Right cardiac atrium (tissue), 5 donors: ENCODE measurements at regions not wholly inside any gene's neighbourhood (a gene's known extent, or its start where the extent isn't known, plus 50 kb on each side); places are given as distances from the start of the nearest gene placed in this dataset.

ENCODE experiments used
- ATAC-seq, 2 donors: fragments of 200-7000 bp; cut with Tn5 transposase; one replicate each; pipeline versions ENCODE4 v1.8.0 to v1.9.1; 2020; ENCODE audit warnings: moderate library complexity in 2 of 2, mild to moderate bottlenecking in 1 of 2
- DNase-seq, 3 donors: peaks; one replicate each; pipeline ENCODE4 v3.0.0-alpha.2; 2020
- H3K27ac ChIP-seq: one replicate; pipeline ENCODE4 v1.5.1; 2013; ENCODE audit warnings: mild to moderate bottlenecking, low read length, control low read depth, moderate library complexity
- H3K27me3 ChIP-seq: one replicate; pipeline ENCODE4 v1.6.1; 2013; ENCODE audit not compliant: control insufficient read depth, insufficient read depth
- H3K4me1 ChIP-seq: one replicate; pipeline ENCODE4 v1.6.1; 2013; ENCODE audit warnings: low read length; ENCODE audit not compliant: control insufficient read depth, insufficient read depth
- H3K4me3 ChIP-seq: one replicate; pipeline ENCODE4 v1.5.1; 2013; ENCODE audit warnings: low read length, control low read depth
- H3K9me3 ChIP-seq: one replicate; pipeline ENCODE4 v1.6.1; 2013; ENCODE audit warnings: low read length; ENCODE audit not compliant: control insufficient read depth
- WGBS: extraction: QIAGEN DNeasy Blood & Tissue Kit; methylation state at CpG from one replicate; pipeline ENCODE4 v1.1.7; 2013; 5-methylcytosine and 5-hydroxymethylcytosine counted together
- intact Hi-C, 4 donors: fragments of 100-400 bp; cut with DNase I; formaldehyde crosslinking; loops; one replicate each; pipeline versions ENCODE4 v1.11.0 to v1.14.0; 2022 to 2023
- donor health status: healthy with polysubstance abuse.
- donor health status: DM: no; HTN: yes; CAD: no.
- donor health status: DM: no; HTN: no; CAD: no.
- donor health status: DM: no; HTN: yes; CAD: no; lungs with severe emphysema.
- donor health status: DM: yes; HTN: yes; CAD: no.

DNA sequence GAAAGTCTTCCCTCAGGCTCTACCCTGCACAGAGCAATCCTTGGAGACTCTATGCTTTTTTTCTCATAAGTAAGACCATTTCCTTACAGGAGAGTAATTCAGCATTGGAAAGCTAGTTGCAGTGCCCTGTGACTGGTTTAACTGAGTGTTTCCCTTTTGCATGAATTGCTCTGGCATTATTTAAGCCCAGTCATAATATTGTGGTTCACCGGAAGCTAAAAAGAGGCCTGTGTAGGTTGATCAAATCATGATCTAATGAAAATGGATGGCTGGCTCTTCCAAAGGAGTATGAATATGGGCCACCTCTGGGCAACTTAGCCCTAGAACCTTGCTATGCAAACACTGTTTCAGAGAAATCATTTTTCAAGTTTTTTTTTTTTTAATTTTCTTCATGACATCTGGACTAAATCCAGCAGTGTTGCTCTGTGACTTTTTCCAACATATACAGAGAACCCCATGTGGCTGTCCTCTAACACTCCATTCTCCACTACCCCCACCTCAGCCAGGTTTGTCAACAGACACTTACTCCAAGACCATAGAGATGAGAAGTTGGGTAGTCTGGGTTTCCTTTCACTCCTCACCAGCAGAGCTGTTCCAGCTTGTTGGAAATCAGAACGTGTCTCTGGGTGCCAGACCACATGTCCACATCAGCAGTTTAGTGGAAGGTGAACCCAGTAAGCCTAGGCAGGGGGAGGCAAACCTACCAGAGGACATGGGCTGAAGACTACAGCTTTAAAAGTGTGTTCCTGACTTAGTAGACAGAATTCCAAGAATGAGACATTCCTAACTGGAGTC is 175.2 kb upstream of the SLC14A2 start:
- no peak overlapping the region for H3K27ac ChIP-seq
- ATAC-seq, result no peak

DNA sequence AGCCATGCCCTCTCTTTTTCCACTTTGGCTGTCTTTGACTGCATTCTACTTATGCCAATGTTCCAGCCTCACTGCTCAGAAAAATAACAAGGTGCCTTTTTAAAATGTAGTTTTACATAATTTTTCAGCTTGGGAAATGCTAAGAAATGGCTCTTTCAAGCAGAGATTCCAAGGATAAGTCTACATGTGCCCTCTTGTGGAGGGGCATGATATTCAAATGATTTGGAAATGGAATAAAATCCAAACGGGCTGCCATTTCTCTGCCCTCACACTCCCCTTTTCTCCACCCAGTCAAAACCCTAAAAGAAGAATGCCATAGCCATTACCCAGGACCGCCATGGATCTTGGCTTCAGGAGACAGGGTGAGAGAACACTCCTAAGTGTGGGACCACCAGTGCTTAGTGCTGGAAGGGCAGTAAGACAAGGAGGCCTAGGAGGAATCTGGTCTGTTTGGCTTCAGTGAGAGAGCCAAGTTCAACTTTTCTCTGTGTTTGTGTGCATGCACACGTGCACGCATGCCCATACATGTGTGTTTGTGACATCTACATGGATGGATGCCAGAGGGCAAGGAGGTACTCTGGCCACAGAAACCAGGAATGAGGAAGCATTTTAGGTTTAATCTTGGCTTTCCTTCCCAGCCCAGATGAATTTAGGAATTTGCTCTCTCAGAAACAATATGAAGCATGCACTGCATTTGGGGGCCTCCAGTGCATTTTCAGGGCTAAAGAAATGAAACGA is 174.0 kb upstream of the SLC14A2 start:
- no peak overlapping the region for H3K27ac ChIP-seq
- no peaks in the 10 kb centered on the region for H3K27me3 ChIP-seq
- WGBS, result 76% methylated on average over 5 of the region's 5 CpGs
- no peak for DNase-seq
- no peaks in the 10 kb centered on the region for H3K4me1 ChIP-seq
- H3K9me3 ChIP-seq, result no peaks in the 10 kb centered on the region
- no peak overlapping the region for H3K4me3 ChIP-seq
- intact Hi-C loops, result loop anchor here in 1 of 4 donors (10.0 kb wide), 1 partner anchor 84 kb away; no protein-coding TSS in a partner anchor
- no peak for ATAC-seq

More for the DNA sequence above, 175.2 kb upstream of the SLC14A2 start:
- WGBS, result 74% methylated on average over 2 of the region's 2 CpGs
- H3K4me3 ChIP-seq, result no peak overlapping the region
- H3K9me3 ChIP-seq, result no peaks in the 10 kb centered on the region
- intact Hi-C loops, result loop anchor here in 1 of 4 donors (10.0 kb wide), 1 partner anchor 85 kb away; no protein-coding TSS in a partner anchor
- DNase-seq, result no peak
- H3K27me3 ChIP-seq, result no peaks in the 10 kb centered on the region
- no peaks in the 10 kb centered on the region for H3K4me1 ChIP-seq

DNA sequence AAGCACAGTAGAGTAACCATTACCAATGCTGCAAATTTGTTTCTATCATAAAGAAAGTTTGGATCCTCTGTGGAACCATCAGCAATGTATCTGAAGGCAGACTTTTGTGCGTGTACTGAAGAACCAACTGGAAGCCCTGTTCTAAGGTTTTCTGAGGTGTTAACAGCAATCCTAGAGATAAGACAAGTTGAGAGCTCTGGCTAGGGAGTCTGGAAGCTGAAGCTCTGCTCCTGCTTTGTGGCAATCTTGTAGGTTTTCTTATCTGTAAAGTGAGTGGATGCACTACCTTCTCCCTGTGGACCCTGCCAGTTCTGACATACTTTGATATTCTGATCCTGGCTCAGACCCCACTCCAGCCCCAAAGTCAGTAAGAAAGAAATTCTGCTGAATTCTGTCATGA is 171.2 kb upstream of the SLC14A2 start:
- Histone ChIP-seq H3K27me3 (no peaks in the 10 kb centered on the region), H3K9me3 (no peaks in the 10 kb centered on the region), H3K4me1 (no peaks in the 10 kb centered on the region), H3K4me3 (no peak overlapping the region), H3K27ac (no peak overlapping the region)
- ATAC-seq (no peak), DNase-seq (no peak)
- WGBS, result 57% methylated on average over 1 of the region's 1 CpG
- intact Hi-C loops, result loop anchor here in 1 of 4 donors (10.0 kb wide), 1 partner anchor 81 kb away; no protein-coding TSS in a partner anchor

DNA sequence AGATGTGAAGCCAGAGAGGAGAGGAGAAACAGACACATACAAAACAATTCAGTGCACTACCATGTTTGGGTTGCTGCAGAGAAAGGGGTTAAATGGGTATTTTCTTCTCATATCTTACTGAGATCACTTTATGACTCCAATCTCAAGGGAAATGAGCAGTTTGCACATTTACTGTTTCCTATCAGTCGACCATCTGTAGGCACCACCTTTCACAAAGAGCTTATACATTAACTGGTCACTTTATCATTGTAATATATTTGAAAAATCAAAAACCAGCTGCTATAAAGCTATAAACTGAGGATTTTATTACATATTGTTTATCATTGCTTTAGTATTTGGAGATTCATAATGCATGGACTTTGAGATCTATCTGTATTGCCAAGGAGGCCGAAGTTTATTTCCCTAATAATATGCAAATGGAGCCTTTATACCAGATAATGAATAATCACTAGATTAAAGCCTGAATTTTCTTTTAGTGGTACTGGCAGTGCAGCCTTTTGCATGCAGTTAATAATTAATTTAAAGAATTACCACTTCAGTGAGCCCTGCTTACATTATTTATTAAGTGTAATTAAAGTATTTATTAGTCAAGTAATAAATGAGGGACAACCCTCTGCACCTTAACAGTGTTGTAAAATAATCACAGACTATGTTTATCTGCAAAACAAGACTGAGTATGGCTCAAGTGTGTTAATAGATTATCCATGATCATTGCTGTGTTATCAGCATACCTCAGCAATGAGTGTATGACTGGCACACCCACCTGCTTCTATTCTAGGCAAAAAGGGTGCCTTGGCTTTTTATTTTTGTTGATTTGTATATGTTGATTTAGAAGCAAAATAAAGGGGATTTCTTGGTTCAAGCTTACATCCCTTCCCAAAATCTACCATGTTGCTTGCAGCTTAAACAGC is 167.7 kb upstream of the SLC14A2 start:
- no peaks in the 10 kb centered on the region for H3K9me3 ChIP-seq
- no peak for DNase-seq
- intact Hi-C loops, result loop anchor here in 1 of 4 donors (10.0 kb wide), 1 partner anchor 77 kb away; no protein-coding TSS in a partner anchor
- no peak for ATAC-seq
- H3K27ac ChIP-seq, result no peak overlapping the region
- H3K27me3 ChIP-seq, result no peaks in the 10 kb centered on the region
- no peaks in the 10 kb centered on the region for H3K4me1 ChIP-seq
- H3K4me3 ChIP-seq, result no peak overlapping the region
- WGBS, result 68% methylated on average over 2 of the region's 2 CpGs

DNA sequence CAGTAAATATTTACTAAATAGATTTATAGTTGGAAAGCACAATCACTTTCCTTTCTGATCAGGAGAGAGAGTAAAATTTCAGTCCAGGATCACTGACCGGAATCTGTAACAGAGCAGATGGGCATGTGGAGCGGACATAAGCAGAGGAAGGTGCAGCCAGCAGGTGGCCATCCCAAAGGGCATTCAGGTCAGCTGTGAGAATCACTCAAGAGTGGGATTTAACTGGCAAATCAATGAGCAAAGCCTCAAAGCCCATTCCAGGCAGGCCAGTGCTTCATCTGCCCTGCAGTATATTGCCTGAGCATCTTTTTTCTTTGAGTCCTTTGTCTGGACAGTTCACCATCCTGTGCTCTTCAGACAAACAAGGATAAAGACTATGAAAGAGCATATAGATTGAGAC is 166.4 kb upstream of the SLC14A2 start:
- peak overlapping the region; percentile 23 for H3K27ac ChIP-seq
- no peaks in the 10 kb centered on the region for H3K4me1 ChIP-seq
- 94% methylated on average over 2 of the region's 2 CpGs for WGBS
- intact Hi-C loops, result loop anchor here in 1 of 4 donors (10.0 kb wide), 1 partner anchor 76 kb away; no protein-coding TSS in a partner anchor
- no peaks in the 10 kb centered on the region for H3K9me3 ChIP-seq
- H3K4me3 ChIP-seq, result no peak overlapping the region
- DNase-seq, result no peak
- no peaks in the 10 kb centered on the region for H3K27me3 ChIP-seq
- ATAC-seq, result peak in 1 of 2 donors; percentile 12

DNA sequence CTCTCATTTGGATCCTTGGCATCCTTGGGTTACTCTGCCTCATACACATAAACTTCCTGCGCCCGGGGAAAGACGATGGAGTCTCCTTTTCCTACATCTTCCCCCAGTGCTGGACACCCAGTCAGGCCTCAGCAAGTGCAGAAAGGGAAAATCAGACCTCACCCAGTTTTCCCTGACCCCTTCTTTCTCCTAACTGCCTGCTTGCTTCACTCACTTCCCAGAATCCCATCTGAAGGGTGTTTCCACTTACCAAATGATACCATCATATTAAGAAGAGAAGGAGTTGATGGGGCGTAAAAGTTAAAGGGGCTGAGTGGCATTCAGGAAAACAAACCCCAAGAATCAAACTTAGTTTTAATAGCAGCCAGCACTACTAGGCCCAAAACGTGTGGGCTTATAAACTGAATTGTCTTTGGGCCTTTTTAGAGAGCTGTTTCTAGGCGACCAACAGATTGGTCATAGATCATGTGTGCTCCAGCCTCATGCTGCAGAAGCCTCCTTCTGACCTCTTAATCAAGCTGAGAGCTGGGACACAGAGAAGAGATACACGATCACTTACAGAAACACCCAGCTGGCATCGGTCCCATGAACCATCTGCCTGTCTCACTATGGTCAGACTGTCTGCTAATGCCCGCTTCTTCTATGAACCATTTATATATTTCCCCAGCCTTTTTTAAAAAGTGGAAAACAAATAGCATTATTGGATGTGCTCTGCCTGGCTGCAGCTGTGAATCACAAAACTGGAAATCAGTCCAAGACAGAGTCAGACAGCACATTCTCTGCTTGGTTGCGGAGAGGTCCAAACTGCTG is 165.7 kb upstream of the SLC14A2 start:
- H3K27me3 ChIP-seq, result no peaks in the 10 kb centered on the region
- no peak overlapping the region for H3K4me3 ChIP-seq
- peak; percentile 83 to 89 for ATAC-seq
- 52% methylated on average over 10 of the region's 10 CpGs for WGBS
- intact Hi-C loops, result loop anchor here in 2 of 4 donors (10.0 kb wide), 2 partner anchors 65 to 75 kb away; no protein-coding TSS in a partner anchor
- peak; percentile 72 to 84 (median 83) for DNase-seq
- H3K27ac ChIP-seq, result peak overlapping the region; percentile 3
- H3K4me1 ChIP-seq, result no peaks in the 10 kb centered on the region
- H3K9me3 ChIP-seq, result no peaks in the 10 kb centered on the region

DNA sequence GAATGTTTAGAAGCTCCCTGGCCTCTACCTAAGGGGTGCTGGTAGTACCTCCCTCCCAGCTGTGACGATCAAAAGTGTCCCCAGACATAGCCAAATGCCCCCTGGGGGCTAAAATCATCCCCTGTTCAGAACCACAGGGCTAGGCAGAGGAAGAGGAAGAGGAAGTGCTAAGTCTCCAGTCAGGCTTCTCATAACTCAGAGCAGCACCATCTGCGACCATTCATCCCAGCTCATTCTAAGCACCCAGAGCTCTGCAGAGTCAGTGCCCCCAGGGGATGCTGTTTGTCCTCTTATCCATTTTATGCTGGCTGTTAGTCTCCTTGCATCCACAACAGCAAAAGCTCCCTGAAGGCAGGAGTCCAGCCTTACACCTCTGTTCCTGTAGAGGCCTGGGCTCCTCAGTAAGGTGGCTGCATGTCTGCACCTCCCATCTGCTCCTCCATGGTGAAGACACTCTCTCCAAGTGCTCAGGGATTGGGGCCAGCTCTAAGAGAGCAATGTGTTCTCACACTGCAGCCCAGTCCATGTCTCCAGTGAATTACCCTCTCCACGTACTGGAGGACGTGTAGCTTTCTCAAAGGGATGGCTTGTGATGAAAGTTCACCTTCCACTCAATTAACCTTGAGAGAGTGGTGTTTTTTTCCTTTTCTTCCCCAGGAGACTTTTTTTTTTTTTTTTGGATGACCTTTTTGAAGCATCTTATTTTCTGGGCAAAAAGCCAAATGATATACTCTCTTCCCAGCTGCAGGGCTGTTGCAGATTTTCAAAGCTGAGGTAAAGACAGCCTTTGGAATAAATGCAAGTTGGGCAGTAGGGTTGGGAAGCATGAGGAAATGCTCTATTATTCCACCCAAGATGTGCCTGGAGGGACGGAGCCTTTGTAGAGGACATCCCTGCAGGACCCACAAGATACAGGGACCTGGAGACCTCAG is 158.9 kb upstream of the SLC14A2 start:
- peak overlapping the region; percentile 16 for H3K27ac ChIP-seq
- no peaks in the 10 kb centered on the region for H3K27me3 ChIP-seq
- no peak overlapping the region for H3K4me3 ChIP-seq
- ATAC-seq (peak; percentile 76 to 93), DNase-seq (peak in 2 of 3 donors; percentile 45 to 57)
- peaks cover 6% of the 10 kb centered on the region for H3K4me1 ChIP-seq
- H3K9me3 ChIP-seq, result no peaks in the 10 kb centered on the region
- 37% methylated on average over 5 of the region's 5 CpGs for WGBS
- intact Hi-C loops, result loop anchor here in 1 of 4 donors (10.0 kb wide), 1 partner anchor 58 kb away; no protein-coding TSS in a partner anchor

DNA sequence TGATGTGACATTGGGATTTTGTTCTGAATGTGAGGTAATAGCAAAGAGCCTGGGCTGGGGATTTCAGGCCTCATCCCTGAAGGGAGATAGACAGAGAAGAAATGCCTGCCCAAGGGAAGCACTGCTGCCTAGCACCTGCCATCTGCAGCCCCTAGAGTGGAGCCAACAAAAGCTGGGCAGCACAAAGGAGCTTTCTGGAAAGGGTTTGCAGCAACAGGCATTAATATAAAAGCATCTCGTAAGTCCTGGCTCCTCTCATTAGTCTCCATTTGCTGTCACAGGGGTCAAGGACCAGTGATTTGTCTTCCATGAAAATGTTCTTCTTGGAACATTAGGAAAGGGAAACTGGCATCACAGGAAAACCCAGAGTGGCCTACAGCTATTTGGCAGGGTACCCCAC is 157.2 kb upstream of the SLC14A2 start:
- intact Hi-C loops, result loop anchor here in 1 of 4 donors (10.0 kb wide), 1 partner anchor 57 kb away; no protein-coding TSS in a partner anchor
- WGBS, result 78% methylated on average over 1 of the region's 1 CpG
- no peak for ATAC-seq

DNA sequence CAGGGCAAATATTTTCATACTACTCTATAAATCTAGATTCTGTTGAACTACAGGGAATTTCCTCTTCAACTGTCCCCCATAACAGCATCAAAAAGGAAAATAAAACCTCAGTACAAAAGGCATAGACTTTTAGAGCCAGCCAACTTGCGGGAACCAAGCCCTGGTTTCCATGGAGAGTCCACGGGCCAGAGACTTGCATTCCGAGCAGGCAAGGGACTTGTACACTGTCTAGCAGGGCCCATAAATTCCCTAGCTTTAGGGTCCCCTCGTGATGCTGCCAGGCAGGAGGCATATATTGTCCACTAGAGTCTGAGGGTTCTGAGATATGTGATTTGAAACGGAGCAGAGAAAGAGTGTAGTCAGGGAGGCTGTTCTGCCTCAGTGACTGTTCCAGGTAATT is 153.1 kb upstream of the SLC14A2 start:
- no peaks in the 10 kb centered on the region for H3K4me1 ChIP-seq
- H3K27me3 ChIP-seq, result no peaks in the 10 kb centered on the region
- H3K9me3 ChIP-seq, result no peaks in the 10 kb centered on the region
- intact Hi-C loops, result no loop called here
- WGBS, result 74% methylated on average over 5 of the region's 5 CpGs
- no peak overlapping the region for H3K4me3 ChIP-seq
- ATAC-seq, result no peak
- H3K27ac ChIP-seq, result no peak overlapping the region
- DNase-seq, result no peak

More for the DNA sequence above, 157.2 kb upstream of the SLC14A2 start:
- Histone ChIP-seq H3K27ac (no peak overlapping the region), H3K27me3 (no peaks in the 10 kb centered on the region), H3K9me3 (no peaks in the 10 kb centered on the region), H3K4me1 (peaks cover 6% of the 10 kb centered on the region), H3K4me3 (no peak overlapping the region)
- DNase-seq, result no peak
